Psoas muscle (tissue), 7 donors: ENCODE measurements at regions not wholly inside any gene's neighbourhood (a gene's known extent, or its start where the extent isn't known, plus 50 kb on each side); places are given as distances from the start of the nearest gene placed in this dataset.

Source experiments
- ATAC-seq, 4 donors: fragments of 200-7000 bp; cut with Tn5 transposase; one replicate each; pipeline ENCODE4 v1.9.1; 2020; ENCODE audit warnings: moderate library complexity in 3 of 4, mild to moderate bottlenecking in 2 of 4
- DNase-seq, 2 donors: peaks; one replicate each; pipeline ENCODE4 v3.0.0-alpha.2; 2020
- H3K27ac ChIP-seq: fragments of 200-600 bp; one replicate; pipeline ENCODE4 v1.8.0; 2022
- H3K27me3 ChIP-seq, 3 donors: fragments of 200-600 bp in 1 of 3; one replicate each; pipeline versions ENCODE4 v1.6.1 to v1.8.0; 2013 to 2022; ENCODE audit warnings: low read length in 2 of 3, mild to moderate bottlenecking in 2 of 3, moderate library complexity in 1 of 3; ENCODE audit not compliant: insufficient read depth in 3 of 3
- H3K36me3 ChIP-seq, 2 donors: fragments of 200-600 bp in 1 of 2; one replicate each; pipeline versions ENCODE4 v1.6.1 to v1.8.0; 2013 to 2022; ENCODE audit warnings: low read depth in 1 of 2, mild to moderate bottlenecking in 1 of 2, moderate library complexity in 1 of 2; ENCODE audit not compliant: insufficient read depth in 1 of 2
- H3K4me1 ChIP-seq: fragments of 200-600 bp; one replicate; pipeline ENCODE4 v1.8.0; 2022
- H3K4me3 ChIP-seq: fragments of 200-600 bp; one replicate; pipeline ENCODE4 v1.8.0; 2022; ENCODE audit warnings: mild to moderate bottlenecking
- H3K9me3 ChIP-seq: fragments of 200-600 bp; one replicate; pipeline ENCODE4 v1.8.0; 2022
- WGBS, 3 donors: extraction: QIAGEN DNeasy Blood & Tissue Kit; methylation state at CpG; one replicate each; pipeline versions ENCODE4 v1.1.6 to v1.1.7; 2013; 5-methylcytosine and 5-hydroxymethylcytosine counted together
- intact Hi-C, 2 donors: fragments of 100-400 bp; cut with DNase I; formaldehyde crosslinking; loops; one replicate each; pipeline versions ENCODE4 v1.11.0 to v1.14.2; 2022
- TF ChIP-seq, protein P1 (sequence below): fragments of 200-600 bp; IDR thresholded peaks from one replicate; pipeline ENCODE4 v1.8.0; 2022; ENCODE audit warnings: antibody characterized with exemption
- donor health status: healthy with polysubstance abuse.
- donor health status: DM: no; HTN: no; CAD: no; lungs with moderate emphysema.
- donor health status: Bipolar disorder and iron deficiency.
- donor health status: healthy.
- donor health status: DM: yes; HTN: yes; CAD: no.
- donor health status: DM: no; HTN: no; CAD: no.
- donor health status: DM: yes; HTN: yes; CAD: no.

DNA sequence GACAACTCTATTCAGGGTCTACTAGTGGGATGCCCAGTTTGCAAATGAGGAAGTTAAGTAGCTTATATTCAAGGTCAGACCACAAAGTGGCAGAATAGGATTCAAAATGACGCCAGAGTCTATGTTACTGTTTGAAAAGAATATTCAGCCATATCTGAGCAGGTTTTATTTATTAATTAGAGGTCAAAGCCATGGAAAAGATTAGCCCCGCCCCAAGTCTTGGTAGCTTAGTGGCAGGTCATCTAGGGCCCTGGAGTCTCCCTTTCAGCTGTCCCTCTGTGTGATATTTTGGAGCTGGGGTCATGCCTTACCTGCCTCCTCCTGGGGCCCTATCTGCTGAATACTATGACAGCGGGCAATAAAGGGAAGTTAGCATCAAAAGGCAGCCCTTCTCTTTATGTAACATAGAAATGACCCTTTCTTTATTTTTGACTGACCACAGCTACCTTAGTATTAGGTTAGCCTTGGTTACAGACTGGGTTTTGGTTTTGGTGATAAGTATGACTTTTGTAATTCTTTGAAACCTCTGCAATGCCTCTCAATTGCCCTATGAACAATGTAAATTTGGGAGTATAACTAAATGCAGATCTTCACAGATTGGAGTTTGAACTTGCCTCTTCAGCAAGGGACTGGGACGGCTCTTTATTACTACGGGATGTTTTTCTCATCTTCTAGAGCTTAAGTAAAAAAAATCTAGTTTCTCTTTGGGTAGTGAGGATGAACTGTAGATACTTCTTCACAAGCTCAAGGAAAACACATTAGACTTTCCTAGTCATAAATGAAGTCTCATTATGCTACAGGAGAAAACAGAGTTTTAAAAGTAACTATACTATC, 153.0 kb upstream of the ITGA4 start:
- Histone ChIP-seq H3K9me3 (no peaks in the 10 kb centered on the region), H3K27me3 (no peaks in the 10 kb centered on the region), H3K4me3 (no peak overlapping the region), H3K36me3 (no peaks in the 10 kb centered on the region), H3K27ac (no peak overlapping the region), H3K4me1 (no peaks in the 10 kb centered on the region)
- intact Hi-C loops, result no loop called here
- ATAC-seq, result no peak
- no peak for DNase-seq
- 70 to 73% (median 71%) methylated on average over 5 of the region's 5 CpGs for WGBS, 3 donors
- TF ChIP-seq, protein P1, sequence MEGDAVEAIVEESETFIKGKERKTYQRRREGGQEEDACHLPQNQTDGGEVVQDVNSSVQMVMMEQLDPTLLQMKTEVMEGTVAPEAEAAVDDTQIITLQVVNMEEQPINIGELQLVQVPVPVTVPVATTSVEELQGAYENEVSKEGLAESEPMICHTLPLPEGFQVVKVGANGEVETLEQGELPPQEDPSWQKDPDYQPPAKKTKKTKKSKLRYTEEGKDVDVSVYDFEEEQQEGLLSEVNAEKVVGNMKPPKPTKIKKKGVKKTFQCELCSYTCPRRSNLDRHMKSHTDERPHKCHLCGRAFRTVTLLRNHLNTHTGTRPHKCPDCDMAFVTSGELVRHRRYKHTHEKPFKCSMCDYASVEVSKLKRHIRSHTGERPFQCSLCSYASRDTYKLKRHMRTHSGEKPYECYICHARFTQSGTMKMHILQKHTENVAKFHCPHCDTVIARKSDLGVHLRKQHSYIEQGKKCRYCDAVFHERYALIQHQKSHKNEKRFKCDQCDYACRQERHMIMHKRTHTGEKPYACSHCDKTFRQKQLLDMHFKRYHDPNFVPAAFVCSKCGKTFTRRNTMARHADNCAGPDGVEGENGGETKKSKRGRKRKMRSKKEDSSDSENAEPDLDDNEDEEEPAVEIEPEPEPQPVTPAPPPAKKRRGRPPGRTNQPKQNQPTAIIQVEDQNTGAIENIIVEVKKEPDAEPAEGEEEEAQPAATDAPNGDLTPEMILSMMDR, result no peak

DNA sequence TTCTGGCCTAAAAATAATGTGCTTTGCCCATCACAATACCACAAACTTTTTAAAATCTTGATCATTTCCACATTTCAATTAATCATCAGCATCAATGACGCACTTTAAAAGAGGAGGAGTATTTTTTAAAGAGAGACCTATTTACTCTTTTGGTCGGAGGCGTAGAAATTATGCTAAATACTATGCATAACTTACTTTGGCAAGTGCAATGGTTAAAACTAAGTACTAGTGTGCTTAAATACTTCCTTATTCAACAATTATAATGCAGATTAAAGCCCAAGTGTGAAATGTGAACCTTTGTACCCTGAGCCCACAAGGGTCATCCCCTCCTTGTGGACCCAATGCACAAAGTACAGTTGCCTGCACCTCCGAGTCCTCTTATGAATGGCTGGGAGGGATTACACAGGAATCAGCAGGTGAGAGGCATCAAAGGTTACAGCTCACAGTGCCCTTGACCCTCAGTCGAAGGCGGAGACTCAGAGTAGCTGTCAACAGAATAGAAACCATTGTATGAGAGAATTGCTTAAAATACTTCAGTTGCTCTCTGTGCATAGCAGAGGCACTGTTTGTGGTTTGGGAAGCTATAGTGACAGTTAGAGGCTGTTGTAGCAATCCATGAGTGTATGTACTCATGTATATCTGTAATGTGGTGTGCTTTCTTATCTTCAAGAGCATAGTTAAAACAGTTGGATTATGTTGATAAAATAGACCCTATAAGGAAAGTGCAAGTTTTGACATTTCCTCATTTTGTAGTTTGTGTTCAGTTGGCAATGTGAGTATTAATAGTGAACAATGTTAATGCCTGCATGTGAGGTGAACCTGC, 151.7 kb upstream of the ITGA4 start:
- TF ChIP-seq, protein P1, result no peak
- WGBS, 3 donors, result 59 to 71% (median 67%) methylated on average over 6 of the region's 6 CpGs
- no peak overlapping the region for H3K4me3 ChIP-seq
- intact Hi-C loops, result no loop called here
- no peak overlapping the region for H3K27ac ChIP-seq
- no peaks in the 10 kb centered on the region for H3K9me3 ChIP-seq
- H3K27me3 ChIP-seq, result no peaks in the 10 kb centered on the region
- no peaks in the 10 kb centered on the region for H3K36me3 ChIP-seq
- no peaks in the 10 kb centered on the region for H3K4me1 ChIP-seq
- no peak for DNase-seq
- no peak for ATAC-seq

DNA sequence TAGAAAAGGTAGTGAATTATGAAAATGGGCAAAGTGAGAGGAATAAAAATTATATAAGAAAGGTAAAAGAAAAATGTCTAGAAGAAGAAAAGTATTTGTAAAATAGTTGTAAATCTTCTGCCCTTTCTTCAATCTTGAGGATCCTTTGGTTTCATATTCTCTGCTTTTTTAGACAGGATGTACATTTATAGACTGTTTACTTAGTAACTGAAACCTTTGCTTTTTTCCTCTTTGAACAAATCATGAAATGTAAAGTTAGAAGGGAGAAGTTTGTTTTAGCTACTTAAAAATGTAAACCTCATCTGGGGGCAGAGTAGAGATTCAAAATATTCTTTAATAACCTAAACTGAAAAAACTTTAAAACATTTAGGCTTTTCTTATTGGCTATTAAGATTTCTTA, 150.4 kb upstream of the ITGA4 start:
- DNase-seq (no peak), ATAC-seq (no peak)
- no peak overlapping the region for H3K4me3 ChIP-seq
- no peaks in the 10 kb centered on the region for H3K36me3 ChIP-seq
- TF ChIP-seq, protein P1, result no peak
- no peak overlapping the region for H3K27ac ChIP-seq
- intact Hi-C loops, result no loop called here
- H3K4me1 ChIP-seq, result no peaks in the 10 kb centered on the region
- no peaks in the 10 kb centered on the region for H3K27me3 ChIP-seq
- H3K9me3 ChIP-seq, result no peaks in the 10 kb centered on the region

DNA sequence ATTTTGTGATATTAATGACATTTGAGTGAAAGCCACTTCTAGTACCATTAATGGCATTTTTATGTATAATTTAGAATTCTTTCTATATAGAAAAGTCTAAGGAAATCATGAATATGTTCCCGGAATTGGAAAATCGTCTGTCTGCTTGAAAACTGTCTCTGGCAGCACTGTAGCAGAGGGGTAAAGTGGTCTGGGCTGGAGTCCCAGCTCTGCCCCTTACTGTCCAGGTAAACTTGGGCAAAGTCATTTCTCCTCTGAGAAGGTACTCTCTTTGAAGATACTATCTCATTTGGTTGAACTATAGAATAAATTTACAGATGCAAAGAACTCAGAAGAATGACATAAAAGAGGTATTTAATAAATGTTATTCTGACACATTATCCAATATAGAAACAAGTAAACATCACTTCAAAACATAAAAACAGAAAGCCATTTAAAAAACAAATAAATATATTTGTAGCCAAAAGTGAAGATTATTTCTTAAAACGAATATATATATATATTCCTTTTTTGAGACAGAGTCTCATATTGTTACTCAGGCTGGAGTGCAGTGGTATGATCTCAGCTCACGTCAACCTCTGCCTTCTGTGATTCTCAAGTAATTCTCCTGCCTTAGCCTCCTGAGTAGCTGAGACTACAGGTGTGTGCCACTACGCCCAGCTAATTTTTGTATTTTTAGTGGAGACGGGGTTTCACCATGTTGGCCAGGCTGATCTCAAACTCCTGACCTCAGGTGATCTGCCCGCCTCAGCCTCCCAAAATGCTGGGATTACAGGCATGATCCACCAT, 149.8 kb upstream of the ITGA4 start:
- 80 to 87% (median 86%) methylated on average over 7 of the region's 7 CpGs for WGBS, 3 donors
- Histone ChIP-seq H3K4me3 (no peak overlapping the region), H3K4me1 (no peaks in the 10 kb centered on the region), H3K27ac (no peak overlapping the region), H3K27me3 (no peaks in the 10 kb centered on the region), H3K36me3 (no peaks in the 10 kb centered on the region), H3K9me3 (no peaks in the 10 kb centered on the region)
- DNase-seq (no peak), ATAC-seq (no peak)
- TF ChIP-seq, protein P1, result no peak
- intact Hi-C loops, result no loop called here
